ENCODE measurements at regions not wholly inside any gene's neighbourhood (a gene's known extent, or its start where the extent isn't known, plus 50 kb on each side); places are given as distances from the start of the nearest gene placed in this dataset.

DNA sequence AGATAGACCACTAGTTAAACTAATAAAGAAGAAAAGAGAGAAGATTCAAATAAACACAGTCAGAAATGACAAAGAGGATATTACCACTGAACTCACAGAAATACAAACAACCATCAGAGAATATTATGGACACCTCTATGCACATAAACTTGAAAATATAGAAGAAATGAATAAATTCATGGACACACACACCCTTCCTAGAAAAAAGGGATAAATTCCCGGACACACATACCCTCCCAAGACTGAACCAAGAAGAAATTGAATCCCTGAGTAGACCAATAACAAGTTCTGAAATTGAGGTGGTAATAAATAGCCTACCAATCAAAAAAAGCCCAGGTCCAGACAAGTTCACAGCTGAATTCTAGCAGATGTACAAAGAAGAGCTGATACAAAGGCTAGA lies 187.9 kb downstream of the SEC23A start:
- TF ChIP-seq POLR2A (IDR thresholded peaks at IDR 0.05; ENCODE audit: control extremely low read depth in 1 of 2, low read depth in 2 of 2, low read length in 2 of 2) = no peak
- TF ChIP-seq SIN3A (conservative IDR thresholded peaks at IDR 0.05 in 1 of 2, IDR thresholded peaks at IDR 0.05 in 1 of 2; ENCODE audit: low read depth in 1 of 2, low read length in 2 of 2) = no peak
- TF ChIP-seq, protein P1, sequence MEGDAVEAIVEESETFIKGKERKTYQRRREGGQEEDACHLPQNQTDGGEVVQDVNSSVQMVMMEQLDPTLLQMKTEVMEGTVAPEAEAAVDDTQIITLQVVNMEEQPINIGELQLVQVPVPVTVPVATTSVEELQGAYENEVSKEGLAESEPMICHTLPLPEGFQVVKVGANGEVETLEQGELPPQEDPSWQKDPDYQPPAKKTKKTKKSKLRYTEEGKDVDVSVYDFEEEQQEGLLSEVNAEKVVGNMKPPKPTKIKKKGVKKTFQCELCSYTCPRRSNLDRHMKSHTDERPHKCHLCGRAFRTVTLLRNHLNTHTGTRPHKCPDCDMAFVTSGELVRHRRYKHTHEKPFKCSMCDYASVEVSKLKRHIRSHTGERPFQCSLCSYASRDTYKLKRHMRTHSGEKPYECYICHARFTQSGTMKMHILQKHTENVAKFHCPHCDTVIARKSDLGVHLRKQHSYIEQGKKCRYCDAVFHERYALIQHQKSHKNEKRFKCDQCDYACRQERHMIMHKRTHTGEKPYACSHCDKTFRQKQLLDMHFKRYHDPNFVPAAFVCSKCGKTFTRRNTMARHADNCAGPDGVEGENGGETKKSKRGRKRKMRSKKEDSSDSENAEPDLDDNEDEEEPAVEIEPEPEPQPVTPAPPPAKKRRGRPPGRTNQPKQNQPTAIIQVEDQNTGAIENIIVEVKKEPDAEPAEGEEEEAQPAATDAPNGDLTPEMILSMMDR (IDR thresholded peaks at IDR 0.05; ENCODE audit: control extremely low read depth in 1 of 3, insufficient read depth in 1 of 3, low read depth in 1 of 3, low read length in 3 of 3) = no peak
- no peak for TF ChIP-seq HDAC6 (IDR thresholded peaks at IDR 0.05; ENCODE audit: low read depth, low read length)
- no peak for TF ChIP-seq GABPA (IDR thresholded peaks at IDR 0.05; ENCODE audit: borderline replicate concordance, insufficient read depth, low read length)
- TF ChIP-seq POLR2AphosphoS5 (IDR thresholded peaks at IDR 0.05; ENCODE audit: low read depth, low read length) = no peak
- no peak for TF ChIP-seq GTF2F1 (IDR thresholded peaks at IDR 0.05; ENCODE audit: borderline replicate concordance, low read depth, low read length)
- no peak for TF ChIP-seq KDM5A (IDR thresholded peaks at IDR 0.05; ENCODE audit: low read length)

Data from H1 (cell line).